Spleen (tissue), 7 donors: ENCODE measurements at regions not wholly inside any gene's neighbourhood (a gene's known extent, or its start where the extent isn't known, plus 50 kb on each side); places are given as distances from the start of the nearest gene placed in this dataset.

ENCODE experiments used
- POLR2A ChIP-seq, 3 donors: fragments of 450-650 bp; IDR thresholded peaks; one replicate each; pipeline ENCODE4 v1.5.1; 2017; ENCODE audit warnings: antibody characterized with exemption in 3 of 3, mild to moderate bottlenecking in 1 of 3
- POLR2AphosphoS5 ChIP-seq, 3 donors: sonication (generic); formaldehyde crosslinking; IDR thresholded peaks; one replicate each; pipeline ENCODE4 v1.5.1; 2017; ENCODE audit warnings: antibody characterized with exemption in 3 of 3
- TF ChIP-seq, protein P1 (sequence below), 11 experiments: fragments of 200-600 bp in 7 of 11; fragments of 450-650 bp in 4 of 11; sonication (generic) in 4 of 11; IDR thresholded peaks in 8 of 11; conservative IDR thresholded peaks in 3 of 11; 1 replicate in 7 of 11; 2 replicates in 4 of 11; pipeline versions ENCODE4 v1.4.0 to v1.8.0; 2016 to 2021; ENCODE audit warnings: antibody characterized with exemption in 11 of 11, inconsistent platforms in 4 of 11, mild to moderate bottlenecking in 1 of 11
- donor health status: DM: no; HTN: no; CAD: no; lungs with moderate emphysema.
- donor health status: DM: no; HTN: no; CAD: no.
- donor health status: DM: no; HTN: no; CAD: no.

DNA sequence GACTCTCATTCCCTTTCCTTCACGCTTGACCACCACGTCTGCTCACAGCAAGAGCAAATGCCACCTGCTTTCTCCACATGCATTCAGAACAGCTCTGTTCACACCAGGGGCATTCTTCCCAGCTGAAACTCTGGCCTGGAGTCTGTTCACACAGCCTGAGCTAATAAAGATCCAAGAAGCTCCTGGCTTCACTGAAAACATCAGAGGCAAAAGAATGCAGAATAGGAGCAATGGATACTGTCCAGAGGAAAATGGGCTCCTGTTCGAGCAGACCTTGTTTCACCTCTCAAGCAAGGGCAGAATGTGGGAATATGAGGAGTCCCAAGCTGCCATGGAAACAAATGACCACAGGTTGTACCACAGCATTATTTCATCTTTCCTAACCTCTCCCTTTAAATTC lies 402.7 kb upstream of the TNC start:
- TF ChIP-seq POLR2AphosphoS5 (IDR thresholded peaks at IDR 0.05), result no peak
- TF ChIP-seq, protein P1, sequence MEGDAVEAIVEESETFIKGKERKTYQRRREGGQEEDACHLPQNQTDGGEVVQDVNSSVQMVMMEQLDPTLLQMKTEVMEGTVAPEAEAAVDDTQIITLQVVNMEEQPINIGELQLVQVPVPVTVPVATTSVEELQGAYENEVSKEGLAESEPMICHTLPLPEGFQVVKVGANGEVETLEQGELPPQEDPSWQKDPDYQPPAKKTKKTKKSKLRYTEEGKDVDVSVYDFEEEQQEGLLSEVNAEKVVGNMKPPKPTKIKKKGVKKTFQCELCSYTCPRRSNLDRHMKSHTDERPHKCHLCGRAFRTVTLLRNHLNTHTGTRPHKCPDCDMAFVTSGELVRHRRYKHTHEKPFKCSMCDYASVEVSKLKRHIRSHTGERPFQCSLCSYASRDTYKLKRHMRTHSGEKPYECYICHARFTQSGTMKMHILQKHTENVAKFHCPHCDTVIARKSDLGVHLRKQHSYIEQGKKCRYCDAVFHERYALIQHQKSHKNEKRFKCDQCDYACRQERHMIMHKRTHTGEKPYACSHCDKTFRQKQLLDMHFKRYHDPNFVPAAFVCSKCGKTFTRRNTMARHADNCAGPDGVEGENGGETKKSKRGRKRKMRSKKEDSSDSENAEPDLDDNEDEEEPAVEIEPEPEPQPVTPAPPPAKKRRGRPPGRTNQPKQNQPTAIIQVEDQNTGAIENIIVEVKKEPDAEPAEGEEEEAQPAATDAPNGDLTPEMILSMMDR (IDR thresholded peaks at IDR 0.05 in 8 of 11, conservative IDR thresholded peaks at IDR 0.05 in 3 of 11), result no peak
- no peak for TF ChIP-seq POLR2A (IDR thresholded peaks at IDR 0.05)
